Astrocyte (in vitro differentiated cells and primary cell): ENCODE measurements at regions not wholly inside any gene's neighbourhood (a gene's known extent, or its start where the extent isn't known, plus 50 kb on each side); places are given as distances from the start of the nearest gene placed in this dataset.

Experiments used
- DNase-seq: peaks from one replicate; pipeline ENCODE4 v3.0.0-alpha.2; 2010; ENCODE audit warnings: low read depth
- FAIRE-seq: peaks from 2 replicates; lab custom pipeline; 2011; peaks lifted over from hg19 to GRCh38; lab: Jason Lieb, UNC
- H2AFZ ChIP-seq: 2 replicates; pipeline ENCODE4 v1.6.0; 2012; ENCODE audit warnings: low read depth, low read length, inconsistent platforms
- H3K27ac ChIP-seq: 2 replicates; pipeline ENCODE4 v1.5.1; 2011; ENCODE audit warnings: low read depth, low read length, inconsistent platforms
- H3K27me3 ChIP-seq: 2 replicates; pipeline ENCODE4 v1.6.0; 2011; ENCODE audit warnings: low read length, inconsistent platforms; ENCODE audit not compliant: insufficient read depth
- H3K36me3 ChIP-seq: 2 replicates; pipeline ENCODE4 v1.5.1; 2011; ENCODE audit warnings: low read length, inconsistent platforms; ENCODE audit not compliant: insufficient read depth
- H3K4me1 ChIP-seq: 2 replicates; pipeline ENCODE4 v1.5.1; 2011; ENCODE audit warnings: low read length, inconsistent platforms; ENCODE audit not compliant: insufficient read depth
- H3K4me2 ChIP-seq: 2 replicates; pipeline ENCODE4 v1.6.0; 2012; ENCODE audit warnings: low read length, inconsistent platforms
- H3K4me3 ChIP-seq: 2 replicates; pipeline ENCODE4 v1.5.1; 2011; ENCODE audit warnings: low read depth, mild to moderate bottlenecking, low read length, inconsistent platforms; ENCODE audit not compliant: insufficient read depth
- H3K79me2 ChIP-seq: 2 replicates; pipeline ENCODE4 v1.6.0; 2012; ENCODE audit warnings: mild to moderate bottlenecking, low read length, inconsistent platforms; ENCODE audit not compliant: insufficient read depth
- H3K9ac ChIP-seq: 2 replicates; pipeline ENCODE4 v1.6.0; 2012; ENCODE audit warnings: mild to moderate bottlenecking, low read length, inconsistent platforms
- H3K9me3 ChIP-seq: 2 replicates; pipeline ENCODE4 v1.5.1; 2012; ENCODE audit warnings: low read depth, mild to moderate bottlenecking, low read length, inconsistent platforms; ENCODE audit not compliant: insufficient read depth
- H4K20me1 ChIP-seq: 2 replicates; pipeline ENCODE4 v1.6.0; 2012; ENCODE audit warnings: low read length, inconsistent platforms; ENCODE audit not compliant: insufficient read depth
- H3K27ac Mint-ChIP-seq: one replicate; pipeline ENCODE4 v1.8.0; 2021; ENCODE audit warnings: mild to moderate bottlenecking, mixed read lengths; ENCODE audit not compliant: unreplicated experiment
- H3K27me3 Mint-ChIP-seq: one replicate; pipeline ENCODE4 v1.8.0; 2021; ENCODE audit warnings: low read depth, mixed read lengths; ENCODE audit not compliant: unreplicated experiment
- H3K36me3 Mint-ChIP-seq: one replicate; pipeline ENCODE4 v1.8.0; 2021; ENCODE audit warnings: low read depth, mixed read lengths; ENCODE audit not compliant: unreplicated experiment
- H3K4me1 Mint-ChIP-seq: one replicate; pipeline ENCODE4 v1.8.0; 2021; ENCODE audit warnings: low read depth, mixed read lengths; ENCODE audit not compliant: unreplicated experiment
- H3K4me3 Mint-ChIP-seq: one replicate; pipeline ENCODE4 v1.8.0; 2021; ENCODE audit warnings: mild to moderate bottlenecking, moderate library complexity, mixed read lengths; ENCODE audit not compliant: unreplicated experiment
- H3K9me3 Mint-ChIP-seq: one replicate; pipeline ENCODE4 v1.8.0; 2021; ENCODE audit warnings: mild to moderate bottlenecking, mixed read lengths; ENCODE audit not compliant: unreplicated experiment
- EZH2 ChIP-seq: IDR thresholded peaks from 2 replicates; pipeline ENCODE4 v1.6.1; 2012; ENCODE audit warnings: mild to moderate bottlenecking, low read length, inconsistent platforms; ENCODE audit not compliant: insufficient read depth
- TF ChIP-seq, protein P1 (sequence below): IDR thresholded peaks from 2 replicates; pipeline ENCODE4 v1.5.1; 2011; ENCODE audit warnings: low read depth, mild to moderate bottlenecking, inconsistent platforms, low read length, moderate library complexity; ENCODE audit not compliant: insufficient read depth

DNA sequence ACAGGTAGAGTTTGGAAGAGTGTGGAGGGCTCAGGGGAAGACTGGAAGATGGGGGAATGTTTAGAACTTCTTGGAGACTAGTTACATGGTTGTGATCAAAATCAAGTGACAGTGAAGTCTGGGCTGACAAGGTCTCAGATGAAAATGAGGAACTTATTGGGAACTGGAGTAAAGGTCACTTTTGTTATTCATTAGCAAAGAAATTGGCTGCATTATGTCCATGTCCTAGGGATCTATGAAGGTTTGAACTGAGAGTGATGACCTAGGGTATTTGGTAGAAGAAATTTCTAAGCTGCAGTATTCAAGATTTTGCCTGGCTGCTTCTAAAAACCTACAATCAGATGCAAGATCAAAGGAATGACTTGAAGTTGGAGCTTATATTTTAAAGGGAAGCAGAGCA is 747.1 kb downstream of the KCNJ2 start:
- Histone ChIP-seq H3K79me2 (no peaks in the 10 kb centered on the region), H3K36me3 (no peaks in the 10 kb centered on the region), H3K9ac (no peak overlapping the region), H3K27ac (no peak overlapping the region), H3K27me3 (no peaks in the 10 kb centered on the region), H3K4me1 (no peaks in the 10 kb centered on the region), H3K9me3 (peaks cover 4% of the 10 kb centered on the region), H3K4me3 (no peak overlapping the region), H2AFZ (no peak overlapping the region), H4K20me1 (no peaks in the 10 kb centered on the region), H3K4me2 (no peak overlapping the region)
- Mint-ChIP-seq H3K27ac (no peak overlapping the region), H3K36me3 (no peaks in the 10 kb centered on the region), H3K4me1 (no peaks in the 10 kb centered on the region), H3K4me3 (no peak overlapping the region), H3K9me3 (peaks cover 6% of the 10 kb centered on the region), H3K27me3 (no peaks in the 10 kb centered on the region)
- FAIRE-seq: no peak
- no peak for DNase-seq
- TF ChIP-seq, protein P1, sequence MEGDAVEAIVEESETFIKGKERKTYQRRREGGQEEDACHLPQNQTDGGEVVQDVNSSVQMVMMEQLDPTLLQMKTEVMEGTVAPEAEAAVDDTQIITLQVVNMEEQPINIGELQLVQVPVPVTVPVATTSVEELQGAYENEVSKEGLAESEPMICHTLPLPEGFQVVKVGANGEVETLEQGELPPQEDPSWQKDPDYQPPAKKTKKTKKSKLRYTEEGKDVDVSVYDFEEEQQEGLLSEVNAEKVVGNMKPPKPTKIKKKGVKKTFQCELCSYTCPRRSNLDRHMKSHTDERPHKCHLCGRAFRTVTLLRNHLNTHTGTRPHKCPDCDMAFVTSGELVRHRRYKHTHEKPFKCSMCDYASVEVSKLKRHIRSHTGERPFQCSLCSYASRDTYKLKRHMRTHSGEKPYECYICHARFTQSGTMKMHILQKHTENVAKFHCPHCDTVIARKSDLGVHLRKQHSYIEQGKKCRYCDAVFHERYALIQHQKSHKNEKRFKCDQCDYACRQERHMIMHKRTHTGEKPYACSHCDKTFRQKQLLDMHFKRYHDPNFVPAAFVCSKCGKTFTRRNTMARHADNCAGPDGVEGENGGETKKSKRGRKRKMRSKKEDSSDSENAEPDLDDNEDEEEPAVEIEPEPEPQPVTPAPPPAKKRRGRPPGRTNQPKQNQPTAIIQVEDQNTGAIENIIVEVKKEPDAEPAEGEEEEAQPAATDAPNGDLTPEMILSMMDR: no peak
- no peak for TF ChIP-seq EZH2

DNA sequence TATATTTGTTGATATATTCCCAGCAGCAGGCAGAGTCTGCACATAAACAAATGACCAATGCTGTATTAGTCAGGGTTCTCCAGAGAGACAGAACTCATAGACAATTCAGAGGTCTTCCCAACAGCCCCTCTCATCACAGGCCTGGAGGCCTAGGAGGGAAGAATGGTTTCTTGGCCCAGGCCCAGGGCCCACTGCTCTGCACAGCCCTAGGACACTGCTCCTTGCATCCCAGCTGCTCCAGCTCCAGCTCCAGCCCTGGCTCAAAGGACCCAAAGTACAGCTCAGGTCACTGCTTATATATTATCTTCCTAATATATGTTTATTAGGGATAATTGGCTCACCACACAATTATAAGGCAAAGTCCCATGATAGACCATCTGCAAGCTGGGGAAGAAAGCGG is 749.9 kb downstream of the KCNJ2 start:
- no peaks in the 10 kb centered on the region for H3K36me3 ChIP-seq
- no peak overlapping the region for H2AFZ ChIP-seq
- no peak overlapping the region for H3K4me3 ChIP-seq
- no peaks in the 10 kb centered on the region for H3K27me3 ChIP-seq
- H4K20me1 ChIP-seq: no peaks in the 10 kb centered on the region
- H3K27ac ChIP-seq: no peak overlapping the region
- no peaks in the 10 kb centered on the region for H3K4me1 ChIP-seq
- no peak overlapping the region for H3K27ac Mint-ChIP-seq
- DNase-seq (no peak), FAIRE-seq (no peak)
- H3K4me3 Mint-ChIP-seq: no peak overlapping the region
- peaks cover 4% of the 10 kb centered on the region for H3K9me3 ChIP-seq
- no peaks in the 10 kb centered on the region for H3K36me3 Mint-ChIP-seq
- H3K4me1 Mint-ChIP-seq: no peaks in the 10 kb centered on the region
- H3K9ac ChIP-seq: no peak overlapping the region
- H3K4me2 ChIP-seq: no peak overlapping the region
- no peaks in the 10 kb centered on the region for H3K27me3 Mint-ChIP-seq
- TF ChIP-seq EZH2: no peak
- TF ChIP-seq, protein P1: no peak
- H3K79me2 ChIP-seq: no peaks in the 10 kb centered on the region
- H3K9me3 Mint-ChIP-seq: peaks cover 6% of the 10 kb centered on the region

DNA sequence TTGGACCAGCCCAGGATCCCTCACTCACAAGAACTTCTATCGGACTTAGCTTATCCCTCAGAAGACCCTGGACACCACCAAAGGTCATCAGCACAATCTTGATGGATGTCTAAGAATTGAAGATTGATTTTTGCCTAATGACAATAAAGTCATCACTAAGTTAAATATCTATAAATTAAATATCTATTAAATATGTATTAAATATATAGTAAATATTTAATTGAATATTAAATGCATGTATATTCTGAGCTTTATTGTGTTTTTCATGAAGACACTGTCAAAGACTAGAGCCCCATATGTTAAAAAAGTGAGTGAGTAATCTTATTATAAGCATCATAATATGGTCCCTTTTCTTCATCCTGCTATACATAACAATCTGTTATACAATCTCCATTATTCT is 751.1 kb downstream of the KCNJ2 start:
- Mint-ChIP-seq H3K36me3 (peaks cover 3% of the 10 kb centered on the region), H3K9me3 (peaks cover 6% of the 10 kb centered on the region), H3K27me3 (no peaks in the 10 kb centered on the region), H3K4me1 (no peaks in the 10 kb centered on the region), H3K27ac (no peak overlapping the region), H3K4me3 (no peak overlapping the region)
- DNase-seq (no peak), FAIRE-seq (no peak)
- no peak overlapping the region for H2AFZ ChIP-seq
- H3K4me3 ChIP-seq: no peak overlapping the region
- H3K9me3 ChIP-seq: peaks cover 4% of the 10 kb centered on the region
- H3K27me3 ChIP-seq: no peaks in the 10 kb centered on the region
- no peak overlapping the region for H3K27ac ChIP-seq
- no peaks in the 10 kb centered on the region for H4K20me1 ChIP-seq
- no peaks in the 10 kb centered on the region for H3K79me2 ChIP-seq
- H3K4me2 ChIP-seq: no peak overlapping the region
- no peaks in the 10 kb centered on the region for H3K36me3 ChIP-seq
- H3K9ac ChIP-seq: no peak overlapping the region
- TF ChIP-seq EZH2: no peak
- TF ChIP-seq, protein P1: no peak
- no peaks in the 10 kb centered on the region for H3K4me1 ChIP-seq
